RWPE2 (cell line): ENCODE measurements at regions not wholly inside any gene's neighbourhood (a gene's known extent, or its start where the extent isn't known, plus 50 kb on each side); places are given as distances from the start of the nearest gene placed in this dataset.

Experiments used
- ATAC-seq: fragments of 200-7000 bp; cut with Tn5 transposase; 3 replicates; pipeline ENCODE4 v1.9.1; 2021; ENCODE audit warnings: low read depth
- DNase-seq: peaks from one replicate; pipeline ENCODE4 v3.0.0-alpha.2; 2020; ENCODE audit warnings: low spot score
- H3K27ac ChIP-seq: fragments of 450-650 bp; 2 replicates; pipeline ENCODE4 v1.5.1; 2017; ENCODE audit warnings: mild to moderate bottlenecking; ENCODE audit not compliant: poor library complexity, severe bottlenecking
- H3K27me3 ChIP-seq: fragments of 250-450 bp; sonication (Bioruptor Pico); 2 replicates; pipeline ENCODE4 v1.5.1; 2021; ENCODE audit warnings: mild to moderate bottlenecking, moderate library complexity; ENCODE audit not compliant: insufficient read depth, poor library complexity, severe bottlenecking
- H3K36me3 ChIP-seq: fragments of 250-450 bp; sonication (Bioruptor Pico); 2 replicates; pipeline ENCODE4 v1.5.1; 2020; ENCODE audit warnings: low read depth, mild to moderate bottlenecking, moderate library complexity
- H3K4me1 ChIP-seq: fragments of 250-450 bp; sonication (Bioruptor Pico); 2 replicates; pipeline ENCODE4 v1.5.1; 2021; ENCODE audit warnings: mild to moderate bottlenecking, moderate library complexity; ENCODE audit not compliant: insufficient read depth, poor library complexity, severe bottlenecking
- H3K4me3 ChIP-seq: fragments of 250-450 bp; sonication (Bioruptor Pico); 2 replicates; pipeline ENCODE4 v1.5.1; 2021; ENCODE audit warnings: mild to moderate bottlenecking, moderate library complexity; ENCODE audit not compliant: severe bottlenecking
- H3K9me3 ChIP-seq: fragments of 250-450 bp; sonication (Bioruptor Pico); 2 replicates; pipeline ENCODE4 v1.5.1; 2021; ENCODE audit warnings: mild to moderate bottlenecking, moderate library complexity; ENCODE audit not compliant: severe bottlenecking
- TF ChIP-seq, protein P1 (sequence below): fragments of 450-650 bp; IDR thresholded peaks from one replicate; pipeline ENCODE4 v1.5.1; 2017; ENCODE audit warnings: mild to moderate bottlenecking, moderate library complexity; ENCODE audit not compliant: poor library complexity, severe bottlenecking

DNA sequence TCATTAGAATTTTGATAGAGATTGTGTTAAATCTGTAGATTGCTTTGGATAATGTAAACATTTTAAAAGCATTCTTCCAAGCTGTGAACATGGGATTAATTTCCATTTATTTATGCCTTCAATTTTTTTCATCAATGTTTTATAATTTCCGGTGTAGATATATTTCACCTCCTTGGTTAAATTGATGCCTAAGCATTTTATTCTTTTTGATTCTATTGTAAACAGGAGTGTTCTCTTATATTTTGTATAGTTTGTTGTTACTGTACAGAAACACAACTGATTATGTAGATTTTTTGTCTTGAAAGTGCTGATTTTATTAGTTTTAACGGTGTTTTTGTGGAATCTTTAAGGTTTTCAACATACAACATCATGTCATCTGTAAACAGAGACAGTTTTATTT, 355.0 kb downstream of the EDEM1 start:
- ATAC-seq (no peak), DNase-seq (no peak)
- TF ChIP-seq, protein P1, sequence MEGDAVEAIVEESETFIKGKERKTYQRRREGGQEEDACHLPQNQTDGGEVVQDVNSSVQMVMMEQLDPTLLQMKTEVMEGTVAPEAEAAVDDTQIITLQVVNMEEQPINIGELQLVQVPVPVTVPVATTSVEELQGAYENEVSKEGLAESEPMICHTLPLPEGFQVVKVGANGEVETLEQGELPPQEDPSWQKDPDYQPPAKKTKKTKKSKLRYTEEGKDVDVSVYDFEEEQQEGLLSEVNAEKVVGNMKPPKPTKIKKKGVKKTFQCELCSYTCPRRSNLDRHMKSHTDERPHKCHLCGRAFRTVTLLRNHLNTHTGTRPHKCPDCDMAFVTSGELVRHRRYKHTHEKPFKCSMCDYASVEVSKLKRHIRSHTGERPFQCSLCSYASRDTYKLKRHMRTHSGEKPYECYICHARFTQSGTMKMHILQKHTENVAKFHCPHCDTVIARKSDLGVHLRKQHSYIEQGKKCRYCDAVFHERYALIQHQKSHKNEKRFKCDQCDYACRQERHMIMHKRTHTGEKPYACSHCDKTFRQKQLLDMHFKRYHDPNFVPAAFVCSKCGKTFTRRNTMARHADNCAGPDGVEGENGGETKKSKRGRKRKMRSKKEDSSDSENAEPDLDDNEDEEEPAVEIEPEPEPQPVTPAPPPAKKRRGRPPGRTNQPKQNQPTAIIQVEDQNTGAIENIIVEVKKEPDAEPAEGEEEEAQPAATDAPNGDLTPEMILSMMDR = no peak
- H3K36me3 ChIP-seq = no peaks in the 10 kb centered on the region
- no peaks in the 10 kb centered on the region for H3K27me3 ChIP-seq
- no peak overlapping the region for H3K27ac ChIP-seq
- no peak overlapping the region for H3K4me3 ChIP-seq
- no peaks in the 10 kb centered on the region for H3K4me1 ChIP-seq
- H3K9me3 ChIP-seq = peaks cover 2% of the 10 kb centered on the region

DNA sequence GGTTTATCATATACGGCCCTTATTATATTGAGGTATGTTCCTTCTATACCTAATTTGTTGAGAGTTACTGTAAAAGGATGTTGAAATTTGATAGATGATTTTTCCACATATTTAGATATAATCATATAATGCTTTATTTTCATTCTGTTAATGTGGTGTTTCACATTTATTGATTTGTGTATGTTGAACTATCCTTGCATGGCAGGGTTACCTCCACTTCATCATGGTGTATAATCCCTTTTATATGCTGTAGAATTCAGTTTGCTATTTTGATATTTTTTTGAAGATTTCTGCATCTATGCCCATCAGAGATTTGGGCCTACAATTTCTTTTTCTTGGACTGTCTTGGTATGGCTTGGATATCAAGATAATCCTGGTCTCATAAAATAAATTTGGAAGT, 355.5 kb downstream of the EDEM1 start:
- Histone ChIP-seq H3K9me3 (peaks cover 2% of the 10 kb centered on the region), H3K27ac (no peak overlapping the region), H3K36me3 (no peaks in the 10 kb centered on the region), H3K4me3 (no peak overlapping the region), H3K27me3 (no peaks in the 10 kb centered on the region), H3K4me1 (no peaks in the 10 kb centered on the region)
- ATAC-seq (no peak), DNase-seq (no peak)
- TF ChIP-seq, protein P1 = no peak

DNA sequence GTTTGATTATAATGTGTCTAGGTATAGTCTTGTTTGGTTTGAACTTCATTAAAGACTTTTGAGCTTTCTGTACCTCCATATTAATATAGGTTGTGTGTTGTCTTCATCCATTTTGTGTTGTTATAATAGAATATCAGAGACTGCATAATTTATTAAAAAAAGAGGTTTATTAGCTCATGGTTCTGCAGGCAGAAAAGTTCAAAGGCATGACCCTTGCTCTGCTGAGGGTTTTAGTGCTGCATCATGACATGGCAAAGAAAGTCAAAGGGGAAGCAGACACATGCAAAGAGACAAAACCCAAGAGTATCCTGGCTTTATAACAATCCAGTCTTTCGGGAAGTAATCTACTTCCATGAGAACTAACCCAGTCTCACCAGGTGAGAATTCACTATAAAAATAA, 358.2 kb downstream of the EDEM1 start:
- no peak for DNase-seq
- TF ChIP-seq, protein P1 = no peak
- Histone ChIP-seq H3K4me1 (no peaks in the 10 kb centered on the region), H3K9me3 (peaks cover 2% of the 10 kb centered on the region), H3K27ac (no peak overlapping the region), H3K27me3 (no peaks in the 10 kb centered on the region), H3K4me3 (no peak overlapping the region), H3K36me3 (no peaks in the 10 kb centered on the region)
- ATAC-seq = no peak

DNA sequence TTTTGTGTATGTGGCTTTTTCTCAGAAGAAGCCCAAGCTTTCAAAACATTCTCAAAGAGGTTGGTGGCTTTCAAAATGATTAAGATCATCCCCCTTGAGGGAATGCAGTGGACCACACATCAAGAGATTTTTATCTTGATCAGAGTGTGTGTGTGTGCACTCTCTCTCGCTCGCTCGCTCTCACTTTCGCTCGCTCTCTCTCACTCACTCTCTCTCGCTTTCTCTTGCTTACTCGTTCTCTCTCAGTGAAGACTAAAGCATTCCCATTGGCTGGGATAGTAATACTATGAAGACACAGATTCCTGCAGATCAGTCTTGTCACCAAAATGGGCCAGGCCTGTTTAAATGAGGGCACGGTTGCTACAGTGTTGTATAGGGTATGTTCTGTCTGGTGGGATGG, 365.7 kb downstream of the EDEM1 start:
- no peak for DNase-seq
- Histone ChIP-seq H3K27ac (no peak overlapping the region), H3K27me3 (no peaks in the 10 kb centered on the region), H3K4me3 (no peak overlapping the region), H3K9me3 (no peaks in the 10 kb centered on the region), H3K36me3 (no peaks in the 10 kb centered on the region), H3K4me1 (no peaks in the 10 kb centered on the region)
- ATAC-seq = no peak
- TF ChIP-seq, protein P1 = no peak

DNA sequence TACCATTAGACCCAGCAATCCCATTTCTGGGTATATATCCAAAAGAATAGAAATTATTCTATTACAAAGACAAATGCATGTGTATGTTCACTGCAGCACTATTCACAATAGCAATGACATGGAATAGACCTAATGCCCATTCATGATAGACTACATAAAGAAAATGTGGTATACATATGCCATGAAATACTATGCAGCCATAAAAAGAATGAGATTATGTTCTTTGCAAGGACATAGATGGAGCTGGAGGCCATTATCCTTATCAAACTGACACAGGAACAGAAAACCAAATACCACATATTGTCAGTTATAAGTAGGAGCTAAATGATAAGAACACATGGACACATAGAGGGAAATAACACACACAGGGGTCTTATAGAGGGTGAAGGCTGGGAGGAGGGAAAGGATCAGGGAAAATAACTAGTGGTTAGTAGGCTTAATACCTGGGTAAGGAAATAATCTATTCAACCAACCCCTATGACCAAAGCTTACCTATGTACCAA, 366.8 kb downstream of the EDEM1 start:
- Histone ChIP-seq H3K4me3 (no peak overlapping the region), H3K27me3 (no peaks in the 10 kb centered on the region), H3K9me3 (no peaks in the 10 kb centered on the region), H3K27ac (no peak overlapping the region), H3K36me3 (no peaks in the 10 kb centered on the region), H3K4me1 (no peaks in the 10 kb centered on the region)
- TF ChIP-seq, protein P1 = no peak
- DNase-seq (no peak), ATAC-seq (no peak)
